Caco-2 (cell line): ENCODE measurements at regions not wholly inside any gene's neighbourhood (a gene's known extent, or its start where the extent isn't known, plus 50 kb on each side); places are given as distances from the start of the nearest gene placed in this dataset.

Experiments
- BruUV-seq: library from RNA; stranded (reverse); fragments of 400-500 nt; replicated peaks from 2 replicates; lab custom pipeline; 2021; lab: Mats Ljungman, UMichigan
- CTCF ChIA-PET: fragments of 300-600 bp; sonication (Branson Sonifier 250); formaldehyde crosslinking; loops from one replicate; lab custom pipeline; 2022; ENCODE audit warnings: antibody characterized with exemption; lab: Charles Lee
- POLR2A ChIA-PET: fragments of 300-600 bp; sonication (Branson Sonifier 250); formaldehyde crosslinking; loops from one replicate; lab custom pipeline; 2022; ENCODE audit warnings: antibody characterized with exemption; lab: Charles Lee
- DNase-seq, 2 experiments: peaks; one replicate each; pipeline versions ENCODE4 v3.0.0 to v3.0.0-alpha.2; 2020 to 2022
- H3K27me3 ChIP-seq: replicated peaks from 2 replicates; pipeline ENCODE4 v1.6.0; 2011; ENCODE audit warnings: low read length; ENCODE audit not compliant: control insufficient read depth, insufficient read depth
- H3K36me3 ChIP-seq: 2 replicates; pipeline ENCODE4 v1.5.1; 2011; ENCODE audit warnings: low read length; ENCODE audit not compliant: control insufficient read depth, insufficient read depth
- H3K4me1 ChIP-seq: fragments of 250-450 bp; sonication (Bioruptor Pico); 2 replicates; pipeline ENCODE4 v1.5.1; 2020; ENCODE audit warnings: mild to moderate bottlenecking
- H3K4me3 ChIP-seq: 2 replicates; pipeline ENCODE4 v1.5.1; 2011; ENCODE audit warnings: low read depth, mild to moderate bottlenecking, control low read depth, low read length
- H3K9me3 ChIP-seq: fragments of 250-450 bp; sonication (Bioruptor Pico); 2 replicates; pipeline ENCODE4 v1.5.1; 2020; ENCODE audit warnings: mild to moderate bottlenecking, moderate library complexity
- H3K27ac Mint-ChIP-seq: one replicate; pipeline ENCODE4 v1.8.0; 2022; ENCODE audit warnings: mixed read lengths; ENCODE audit not compliant: unreplicated experiment
- H3K27me3 Mint-ChIP-seq: one replicate; pipeline ENCODE4 v1.8.0; 2022; ENCODE audit warnings: mixed read lengths; ENCODE audit not compliant: insufficient read depth, unreplicated experiment
- H3K36me3 Mint-ChIP-seq: one replicate; pipeline ENCODE4 v1.8.0; 2022; ENCODE audit warnings: mild to moderate bottlenecking, mixed read lengths; ENCODE audit not compliant: insufficient read depth, unreplicated experiment
- H3K4me1 Mint-ChIP-seq: one replicate; pipeline ENCODE4 v1.8.0; 2022; ENCODE audit warnings: low read depth, mixed read lengths; ENCODE audit not compliant: unreplicated experiment
- H3K4me3 Mint-ChIP-seq: one replicate; pipeline ENCODE4 v1.8.0; 2022; ENCODE audit warnings: mild to moderate bottlenecking, moderate library complexity, mixed read lengths; ENCODE audit not compliant: unreplicated experiment
- H3K9me3 Mint-ChIP-seq: one replicate; pipeline ENCODE4 v1.8.0; 2022; ENCODE audit warnings: mixed read lengths; ENCODE audit not compliant: unreplicated experiment
- CTCF ChIP-seq, 2 experiments: fragments of 200-600 bp in 1 of 2; IDR thresholded peaks; 1 replicate in 1 of 2; 2 replicates in 1 of 2; pipeline versions ENCODE4 v1.5.1 to v1.8.0; 2011 to 2022; ENCODE audit warnings: antibody characterized with exemption in 1 of 2, control low read depth in 1 of 2, inconsistent platforms in 1 of 2, low read depth in 1 of 2, low read length in 1 of 2, mild to moderate bottlenecking in 1 of 2, moderate library complexity in 1 of 2; ENCODE audit not compliant: insufficient read depth in 1 of 2, severe bottlenecking in 1 of 2, unreplicated experiment in 1 of 2
- intact Hi-C: fragments of 100-400 bp; cut with micrococcal nuclease; formaldehyde crosslinking; loops from one replicate; pipeline ENCODE4 v1.10.0; 2022; ENCODE audit not compliant: unreplicated experiment

- DNase-seq = no peak
- ChIA-PET CTCF (no interaction called here), POLR2A (no interaction called here)
- Mint-ChIP-seq H3K4me3 (no peak overlapping the region), H3K27ac (no peak overlapping the region), H3K36me3 (no peaks in the 10 kb centered on the region), H3K27me3 (peaks cover 16% of the 10 kb centered on the region), H3K9me3 (no peaks in the 10 kb centered on the region), H3K4me1 (no peaks in the 10 kb centered on the region)
- H3K4me1 ChIP-seq = no peaks in the 10 kb centered on the region
- BruUV-seq = no TSS peak
- intact Hi-C loops = no loop called here
- TF ChIP-seq CTCF (IDR thresholded peaks at IDR 0.05; ENCODE audit: insufficient read depth in 1 of 2, low read depth in 1 of 2, low read length in 1 of 2, severe bottlenecking in 1 of 2, unreplicated experiment in 1 of 2) = no peak
- no peaks in the 10 kb centered on the region for H3K36me3 ChIP-seq
- H3K4me3 ChIP-seq = no peak overlapping the region
- H3K9me3 ChIP-seq = no peaks in the 10 kb centered on the region
- H3K27me3 ChIP-seq = no peaks in the 10 kb centered on the region
Observed at GRCh38 chr5:153357493-153358112, 132.9 kb upstream of the GRIA1 start.

GRCh38 chr5:153358315-153358976, 132.0 kb upstream of the GRIA1 start:
- POLR2A ChIA-PET = no interaction called here
- BruUV-seq = no TSS peak
- no peak overlapping the region for H3K4me3 ChIP-seq
- no peak for DNase-seq
- H3K27ac Mint-ChIP-seq = no peak overlapping the region
- H3K4me1 ChIP-seq = no peaks in the 10 kb centered on the region
- peaks cover 7% of the 10 kb centered on the region for H3K27me3 Mint-ChIP-seq
- no peak overlapping the region for H3K4me3 Mint-ChIP-seq
- no peaks in the 10 kb centered on the region for H3K4me1 Mint-ChIP-seq
- H3K36me3 ChIP-seq = no peaks in the 10 kb centered on the region
- TF ChIP-seq CTCF (IDR thresholded peaks at IDR 0.05; ENCODE audit: insufficient read depth in 1 of 2, low read depth in 1 of 2, low read length in 1 of 2, severe bottlenecking in 1 of 2, unreplicated experiment in 1 of 2) = no peak
- H3K9me3 Mint-ChIP-seq = no peaks in the 10 kb centered on the region
- CTCF ChIA-PET = no interaction called here
- no peaks in the 10 kb centered on the region for H3K9me3 ChIP-seq
- intact Hi-C loops = no loop called here
- H3K36me3 Mint-ChIP-seq = no peaks in the 10 kb centered on the region
- H3K27me3 ChIP-seq = no peaks in the 10 kb centered on the region

GRCh38 chr5:153360860-153361259, 129.6 kb upstream of the GRIA1 start:
- CTCF ChIA-PET = no interaction called here

More at GRCh38 chr5:153360860-153361259, 129.6 kb upstream of the GRIA1 start:
- no peaks in the 10 kb centered on the region for H3K4me1 ChIP-seq
- intact Hi-C loops = no loop called here
- DNase-seq = no peak
- POLR2A ChIA-PET = no interaction called here
- Mint-ChIP-seq H3K36me3 (no peaks in the 10 kb centered on the region), H3K4me3 (no peak overlapping the region), H3K27me3 (peaks cover 9% of the 10 kb centered on the region), H3K4me1 (no peaks in the 10 kb centered on the region), H3K9me3 (no peaks in the 10 kb centered on the region), H3K27ac (no peak overlapping the region)
- H3K36me3 ChIP-seq = no peaks in the 10 kb centered on the region
- no peak for TF ChIP-seq CTCF (IDR thresholded peaks at IDR 0.05; ENCODE audit: insufficient read depth in 1 of 2, low read depth in 1 of 2, low read length in 1 of 2, severe bottlenecking in 1 of 2, unreplicated experiment in 1 of 2)
- H3K4me3 ChIP-seq = no peak overlapping the region
- BruUV-seq = no TSS peak
- no peaks in the 10 kb centered on the region for H3K9me3 ChIP-seq
- H3K27me3 ChIP-seq = no peaks in the 10 kb centered on the region
